ENCODE measurements at regions not wholly inside any gene's neighbourhood (a gene's known extent, or its start where the extent isn't known, plus 50 kb on each side); places are given as distances from the start of the nearest gene placed in this dataset.

DNA sequence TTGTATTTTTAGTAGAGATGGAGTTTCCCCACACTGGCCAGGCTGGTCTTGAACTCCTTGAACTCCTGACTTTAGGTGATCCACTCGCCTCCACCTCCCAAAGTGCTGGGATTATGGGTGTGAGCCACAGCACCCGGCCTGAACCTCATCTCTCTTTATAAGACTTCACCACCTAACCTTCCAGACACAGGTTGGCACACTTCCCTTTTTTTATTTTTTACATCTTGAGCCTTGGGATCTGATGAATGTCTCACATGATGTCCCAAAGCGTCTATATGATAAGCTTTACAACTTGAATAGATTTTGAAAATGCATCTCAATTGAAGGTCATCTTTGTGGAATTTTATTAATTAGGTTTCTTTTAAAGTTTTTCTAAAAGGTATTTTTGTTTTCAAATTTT is 172.4 kb upstream of the IVNS1ABP start:
- no peak overlapping the region for H4K8ac ChIP-seq (ENCODE audit: low read depth in 2 of 2, low read length in 2 of 2)
- BruUV-seq (replicated peaks) = no TSS peak
- no peak for TF ChIP-seq CEBPB (IDR thresholded peaks at IDR 0.05; ENCODE audit: low read depth, low read length)
- no peak for TF ChIP-seq MAZ (IDR thresholded peaks at IDR 0.05; ENCODE audit: borderline replicate concordance, low read depth, low read length)
- TF ChIP-seq CHD1 (IDR thresholded peaks at IDR 0.05; ENCODE audit: low read depth, low read length) = no peak
- no peak for TF ChIP-seq RCOR1 (IDR thresholded peaks at IDR 0.05; ENCODE audit: insufficient replicate concordance, low read length)
- no peak for TF ChIP-seq RFX5 (IDR thresholded peaks at IDR 0.05; ENCODE audit: low read depth, low read length)
- no peak for TF ChIP-seq CTCF (conservative IDR thresholded peaks at IDR 0.05; ENCODE audit: low read depth, low read length)
- TF ChIP-seq BHLHE40 (IDR thresholded peaks at IDR 0.05; ENCODE audit: low read depth, low read length) = no peak
- no peak for TF ChIP-seq ELK1 (IDR thresholded peaks at IDR 0.05; ENCODE audit: borderline replicate concordance, low read depth, low read length)
- TF ChIP-seq MXI1 (IDR thresholded peaks at IDR 0.05; ENCODE audit: borderline replicate concordance, low read depth, low read length) = no peak
- no peak for TF ChIP-seq FOS (IDR thresholded peaks at IDR 0.05; ENCODE audit: low read depth, low read length)
- no peak for TF ChIP-seq POLR2A (IDR thresholded peaks at IDR 0.05; ENCODE audit: low read depth, low read length)
- no peak for TF ChIP-seq SMC3 (IDR thresholded peaks at IDR 0.05; ENCODE audit: low read depth, low read length)
- no peak for TF ChIP-seq RAD21 (IDR thresholded peaks at IDR 0.05; ENCODE audit: low read length)
- TF ChIP-seq USF2 (IDR thresholded peaks at IDR 0.05; ENCODE audit: low read depth, low read length) = no peak
- no peak for TF ChIP-seq MAFK (IDR thresholded peaks at IDR 0.05; ENCODE audit: low read depth, low read length)
- TF ChIP-seq NFE2L2 (IDR thresholded peaks at IDR 0.05; ENCODE audit: low read depth, low read length) = no peak
- no peak overlapping the region for H2AFZ ChIP-seq (replicated peaks; ENCODE audit: low read length, poor library complexity)
- H2BK5ac ChIP-seq (ENCODE audit: low read depth, low read length, poor library complexity, severe bottlenecking) = no peak overlapping the region
- no peaks in the 10 kb centered on the region for H3K9me3 ChIP-seq (ENCODE audit: control insufficient read depth, insufficient read depth, low read length)
- no peaks in the 10 kb centered on the region for H3K27me3 ChIP-seq (ENCODE audit: control insufficient read depth, insufficient read depth, low read length)
- no peak overlapping the region for H3K9ac ChIP-seq (ENCODE audit: low read depth, low read length)
- H2AK9ac ChIP-seq (replicated peaks; ENCODE audit: low read depth, low read length, poor library complexity) = no peak overlapping the region
- no peak overlapping the region for H4K91ac ChIP-seq (ENCODE audit: insufficient read depth, low read depth, low read length)
- no CpG with 5 or more reads among the region's 3 CpGs for WGBS, 2 experiments (ENCODE audit: extremely low coverage in 2 of 2, insufficient read length in 1 of 2)
- no peak overlapping the region for H4K5ac ChIP-seq (ENCODE audit: low read depth, low read length)
- H3K9me1 ChIP-seq (ENCODE audit: insufficient read depth, low read length) = peaks cover 4% of the 10 kb centered on the region; the same call in 1 of the 2 replicates
- no peaks in the 10 kb centered on the region for H4K20me1 ChIP-seq (ENCODE audit: insufficient read depth, low read length)
- no peak overlapping the region for H3K56ac ChIP-seq (ENCODE audit: extremely low read depth, insufficient read depth, low read length)
- no peak for DNase-seq
- H3K27ac ChIP-seq (ENCODE audit: insufficient read depth, low read length) = no peak overlapping the region
- H3K23ac ChIP-seq (ENCODE audit: low read depth, low read length) = no peak overlapping the region
- no peak overlapping the region for H3K4me2 ChIP-seq (ENCODE audit: low read depth, low read length)
- in situ Hi-C loops (cut with MboI; ENCODE audit: low sequenced_read_pairs) (no loop called here), intact Hi-C loops (cut with micrococcal nuclease) (no loop called here), dilution Hi-C loops (cut with HindIII; ENCODE audit: low sequenced_read_pairs, unreplicated experiment) (no loop called here)
- H3K14ac ChIP-seq (replicated peaks; ENCODE audit: low read depth, low read length) = no peak overlapping the region
- H2AK5ac ChIP-seq (ENCODE audit: low read depth, low read length) = no peak overlapping the region
- CTCF ChIA-PET = no interaction called here
- H3K4ac ChIP-seq (ENCODE audit: low read depth, low read length) = no peak overlapping the region
- no peak overlapping the region for H2BK20ac ChIP-seq (ENCODE audit: low read depth, low read length)
- H2BK120ac ChIP-seq (ENCODE audit: low read depth, low read length) = no peak overlapping the region
- peaks cover 2% of the 10 kb centered on the region; the same call in 1 of the 2 replicates for H3K4me1 ChIP-seq (ENCODE audit: control insufficient read depth, insufficient read depth, low read length)
- no peak for ATAC-seq (ENCODE audit: low read depth)
- POLR2A ChIA-PET (ENCODE audit: unreplicated experiment) = no interaction called here
- H3K18ac ChIP-seq (ENCODE audit: low read depth, low read length) = no peak overlapping the region
- no peak overlapping the region for H2BK15ac ChIP-seq (ENCODE audit: low read depth, low read length)
- H3K79me1 ChIP-seq (ENCODE audit: low read depth in 1 of 2, low read length in 2 of 2) = no peaks in the 10 kb centered on the region
- H3K36me3 ChIP-seq (ENCODE audit: control insufficient read depth, insufficient read depth, low read length) = no peaks in the 10 kb centered on the region
- no peak overlapping the region for H3K4me3 ChIP-seq (ENCODE audit: insufficient read depth, low read depth, low read length)

All from IMR-90 (cell line).